HG03432 (cell line): ENCODE measurements at regions not wholly inside any gene's neighbourhood (a gene's known extent, or its start where the extent isn't known, plus 50 kb on each side); places are given as distances from the start of the nearest gene placed in this dataset.

Experiments
- ATAC-seq: cut with Tn5 transposase; IDR thresholded peaks from one replicate; pipeline ENCODE4 v1.9.1; 2021; ENCODE audit warnings: mild to moderate bottlenecking, moderate library complexity; ENCODE audit not compliant: unreplicated experiment

GRCh38 chrX:109312757-109313156 is 169.1 kb downstream of the GUCY2F start:
- ATAC-seq = no peak

- ATAC-seq = no peak
Measured at GRCh38 chrX:109310031-109310430, 171.9 kb downstream of the GUCY2F start.

GRCh38 chrX:109301177-109301576 is 180.7 kb downstream of the GUCY2F start:
- ATAC-seq = no peak

GRCh38 chrX:109300415-109300814 is 181.5 kb downstream of the GUCY2F start:
- no peak for ATAC-seq

- ATAC-seq = no peak
Measured at GRCh38 chrX:109299091-109299490, 182.8 kb downstream of the GUCY2F start.

GRCh38 chrX:109294097-109294814 is 187.6 kb downstream of the GUCY2F start:
- ATAC-seq = no peak

GRCh38 chrX:109283870-109284269 is 198.0 kb downstream of the GUCY2F start:
- peak; percentile 38 for ATAC-seq

GRCh38 chrX:109281483-109282275 is 200.2 kb downstream of the GUCY2F start:
- ATAC-seq = peak; percentile 80

- no peak for ATAC-seq
Measured at GRCh38 chrX:109274806-109275205, 207.1 kb downstream of the GUCY2F start.

- peak; percentile 96 for ATAC-seq
Measured at GRCh38 chrX:109270580-109271484, 211.1 kb downstream of the GUCY2F start.

- no peak for ATAC-seq
Measured at GRCh38 chrX:109268340-109268739, 213.5 kb downstream of the GUCY2F start.

GRCh38 chrX:109266034-109266433 is 215.9 kb downstream of the GUCY2F start:
- no peak for ATAC-seq

- peak; percentile 64 for ATAC-seq
Measured at GRCh38 chrX:109264878-109265277, 217.0 kb downstream of the GUCY2F start.

- no peak for ATAC-seq
Measured at GRCh38 chrX:109261279-109261678, 220.6 kb downstream of the GUCY2F start.

GRCh38 chrX:109252789-109253188 is 229.1 kb downstream of the GUCY2F start:
- ATAC-seq = no peak

- no peak for ATAC-seq
Measured at GRCh38 chrX:109218761-109219160, 263.1 kb downstream of the GUCY2F start.

- no peak for ATAC-seq
Measured at GRCh38 chrX:109199726-109200125, 282.2 kb downstream of the GUCY2F start.

- peak; percentile 49 for ATAC-seq
Measured at GRCh38 chrX:109190542-109190941, 291.3 kb downstream of the GUCY2F start.

GRCh38 chrX:109187473-109188168 is 294.3 kb downstream of the GUCY2F start:
- ATAC-seq = peak; percentile 84

GRCh38 chrX:109186939-109187338 is 294.9 kb downstream of the GUCY2F start:
- ATAC-seq = no peak
